Right ventricle myocardium inferior (tissue), 1 donor: ENCODE measurements at regions not wholly inside any gene's neighbourhood (a gene's known extent, or its start where the extent isn't known, plus 50 kb on each side); places are given as distances from the start of the nearest gene placed in this dataset.
A peak's percentile ranks its signal among the peaks of the same experiment; 100 is the strongest.
"Not testable (repeated sequence)": the region's sequence is repeated elsewhere in the genome, so short reads cannot be mapped to it uniquely, and the experiment has no call there.

ENCODE experiments used
- ATAC-seq: fragments of 200-7000 bp; cut with Tn5 transposase; one replicate; pipeline ENCODE4 v1.9.1; 2020; ENCODE audit warnings: mild to moderate bottlenecking, moderate library complexity
- DNase-seq: peaks from one replicate; pipeline ENCODE4 v3.0.0; 2021; ENCODE audit errors: missing footprints
- intact Hi-C: fragments of 100-400 bp; cut with DNase I; formaldehyde crosslinking; loops from one replicate; pipeline ENCODE4 v1.11.0; 2022
- donor health status: DM: no; HTN: yes; CAD: no; lungs with severe emphysema.

DNA sequence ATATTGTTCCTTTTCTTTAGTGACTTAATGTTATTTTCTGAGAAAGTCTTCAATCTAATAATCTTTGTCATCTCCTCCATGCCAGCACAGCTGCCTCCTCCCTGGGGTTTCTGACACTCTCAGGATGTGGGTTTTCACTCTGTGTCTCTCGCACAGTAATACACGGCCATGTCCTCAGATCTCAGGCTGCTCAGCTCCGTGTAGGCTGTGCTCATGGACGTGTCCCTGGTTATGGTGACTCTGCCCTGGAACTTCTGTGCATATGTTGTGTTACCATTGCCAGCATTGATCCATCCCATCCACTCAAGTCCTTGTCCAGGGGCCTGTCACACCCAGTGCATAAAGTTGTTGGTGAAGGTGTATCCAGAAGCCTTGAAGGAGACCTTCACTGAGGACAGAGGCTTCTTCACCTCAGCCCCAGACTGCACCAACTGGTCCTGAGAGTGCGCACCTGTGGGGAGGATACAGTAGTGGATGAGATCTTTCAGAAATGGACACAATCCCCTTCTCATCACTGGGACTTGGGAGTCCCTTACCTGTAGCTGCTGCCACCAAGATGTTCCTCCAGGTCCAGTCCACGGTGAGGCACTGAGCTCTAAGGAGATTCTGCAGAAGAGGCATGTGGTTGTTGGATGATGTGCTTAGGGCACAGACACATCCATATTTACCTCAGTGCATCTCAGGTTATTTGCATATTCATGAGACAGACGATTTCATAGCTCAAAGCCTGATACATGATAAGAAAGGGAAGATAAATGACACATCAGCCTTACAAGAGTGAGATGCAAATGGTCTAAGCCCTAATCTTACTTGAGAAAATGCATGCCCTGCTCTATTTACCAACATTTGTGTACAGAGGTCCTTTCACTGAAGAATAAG lies 114.7 kb downstream of the OR4M2 start:
- intact Hi-C loops, ATAC-seq, DNase-seq: not testable (repeated sequence)

DNA sequence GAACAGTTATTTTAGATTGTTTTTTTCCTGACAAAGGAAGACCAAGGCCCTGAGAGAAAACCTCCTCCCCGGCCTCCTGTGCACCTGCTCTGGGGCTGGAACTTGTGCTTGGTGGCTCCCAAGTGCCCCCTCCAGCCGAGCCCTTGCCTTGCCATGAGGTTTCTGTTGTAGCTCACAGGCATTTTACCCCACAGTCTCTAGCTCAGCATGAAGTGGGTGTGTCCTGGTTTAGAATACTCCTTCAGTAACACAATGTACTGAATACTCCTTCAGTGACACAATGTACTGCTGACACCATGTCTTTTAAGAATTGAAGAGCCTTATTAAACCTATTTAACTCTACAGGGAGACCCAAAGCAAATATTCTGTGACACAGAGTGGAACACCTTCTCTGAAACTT lies 116.1 kb downstream of the OR4M2 start:
- ATAC-seq, DNase-seq, intact Hi-C loops: not testable (repeated sequence)

DNA sequence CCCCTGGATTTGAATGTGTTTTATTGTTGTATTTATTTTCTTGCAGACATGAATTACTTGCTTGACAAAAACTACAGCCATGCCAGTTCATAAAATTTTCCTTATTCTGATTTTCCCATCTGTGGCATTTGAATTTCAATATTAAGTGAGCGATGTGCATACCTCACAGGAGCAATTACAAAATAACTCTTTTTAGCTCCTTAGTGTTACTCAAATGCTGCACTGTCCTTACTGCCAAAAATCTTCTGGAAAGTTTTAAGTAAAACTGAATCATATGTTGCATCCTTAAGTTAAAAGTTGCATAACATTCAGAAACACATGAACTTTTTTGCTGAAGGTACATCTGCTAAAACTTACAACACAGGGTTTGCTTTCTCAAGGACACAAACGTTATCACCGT lies 120.1 kb downstream of the OR4M2 start:
- DNase-seq, ATAC-seq, intact Hi-C loops: not testable (repeated sequence)

DNA sequence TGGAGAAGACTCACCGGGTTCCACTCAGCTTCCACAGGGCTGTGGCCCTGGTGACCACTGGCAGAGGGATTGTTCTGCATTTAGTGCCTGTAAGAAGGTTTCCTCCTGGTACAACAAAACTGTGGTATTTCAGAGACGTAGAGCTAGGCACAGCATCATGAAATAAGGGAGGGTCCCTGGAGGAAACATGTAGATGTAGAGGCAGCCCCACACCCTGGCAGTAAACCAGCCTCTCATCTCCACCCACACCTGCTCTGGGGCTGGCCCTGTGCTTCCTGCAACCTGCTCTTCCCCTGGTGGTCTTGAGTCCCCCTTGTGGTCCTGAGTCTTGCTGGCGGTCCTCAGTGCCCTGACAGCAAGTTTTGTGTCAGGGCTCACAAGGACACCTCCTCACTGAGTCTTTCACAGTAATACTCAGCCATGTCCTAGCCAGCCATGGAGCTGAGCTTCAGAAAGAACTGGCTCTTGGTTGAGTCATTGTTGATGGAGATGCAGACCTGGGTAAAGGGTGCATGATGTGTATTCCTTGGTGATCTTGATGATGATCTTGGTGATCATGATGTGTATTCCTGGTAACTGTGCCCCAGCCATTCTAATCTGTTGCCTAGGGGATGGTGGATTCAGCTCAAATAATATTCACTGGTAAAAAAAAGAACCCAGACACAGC lies 121.8 kb downstream of the OR4M2 start:
- ATAC-seq, intact Hi-C loops, DNase-seq: not testable (repeated sequence)

DNA sequence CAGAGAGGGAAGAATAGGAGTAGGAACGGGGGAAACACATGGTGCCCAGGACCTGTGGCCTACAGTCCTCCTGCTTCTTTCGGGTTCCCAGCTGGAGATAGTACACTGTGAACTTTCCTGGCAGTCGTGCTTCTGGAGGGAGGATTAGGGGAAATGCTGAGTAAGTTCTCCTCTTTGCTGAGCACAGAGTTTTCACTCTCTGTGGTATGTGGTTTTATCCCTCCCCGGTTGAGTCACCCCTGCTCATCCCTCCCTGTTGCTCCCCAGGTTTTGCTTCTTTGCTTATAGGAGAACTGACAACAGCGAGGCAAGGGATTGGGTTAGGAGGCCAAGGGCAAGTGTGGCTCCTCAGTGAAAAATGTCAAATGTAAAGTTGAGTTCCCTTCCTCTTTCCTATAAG lies 122.9 kb downstream of the OR4M2 start:
- DNase-seq, intact Hi-C loops, ATAC-seq: not testable (repeated sequence)

DNA sequence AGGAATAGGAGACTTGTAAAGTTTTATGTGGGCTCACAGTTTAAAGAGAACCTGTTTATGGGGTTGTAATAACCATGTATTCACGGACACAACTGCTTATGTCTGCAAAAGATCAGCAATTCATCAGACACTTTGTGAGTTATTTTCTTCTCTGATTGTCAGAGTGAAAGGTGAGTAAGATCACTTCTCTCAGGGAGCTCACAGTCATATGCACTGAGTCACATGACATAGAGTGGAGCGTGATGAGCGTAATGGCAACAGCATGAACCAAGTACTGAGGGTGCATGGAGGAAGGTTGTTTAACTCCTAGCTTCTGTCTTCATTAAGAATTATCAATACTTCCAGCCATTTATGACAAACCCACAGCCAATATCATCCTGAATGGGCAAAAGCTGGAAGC lies 128.8 kb downstream of the OR4M2 start:
- intact Hi-C loops, DNase-seq, ATAC-seq: not testable (repeated sequence)

DNA sequence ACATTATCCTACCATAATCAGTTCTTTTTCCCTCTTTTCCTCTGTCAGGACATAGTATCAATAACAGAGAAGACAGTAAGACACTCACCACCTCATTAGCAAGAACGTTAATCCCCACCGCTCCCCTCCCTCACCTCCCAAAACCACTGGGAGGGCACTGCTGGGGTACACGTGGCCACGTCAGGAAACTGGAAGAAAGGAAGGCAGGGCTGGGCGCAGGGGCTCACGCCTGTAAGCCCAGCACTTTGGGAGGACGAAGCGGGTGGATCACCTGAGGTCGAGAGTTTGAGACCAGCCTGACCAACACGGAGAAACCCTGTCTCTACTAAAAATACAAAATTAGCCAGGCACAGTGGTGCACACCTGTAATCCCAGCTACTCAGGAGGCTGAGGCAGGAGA lies 142.3 kb downstream of the OR4M2 start:
- intact Hi-C loops, ATAC-seq, DNase-seq: not testable (repeated sequence)

DNA sequence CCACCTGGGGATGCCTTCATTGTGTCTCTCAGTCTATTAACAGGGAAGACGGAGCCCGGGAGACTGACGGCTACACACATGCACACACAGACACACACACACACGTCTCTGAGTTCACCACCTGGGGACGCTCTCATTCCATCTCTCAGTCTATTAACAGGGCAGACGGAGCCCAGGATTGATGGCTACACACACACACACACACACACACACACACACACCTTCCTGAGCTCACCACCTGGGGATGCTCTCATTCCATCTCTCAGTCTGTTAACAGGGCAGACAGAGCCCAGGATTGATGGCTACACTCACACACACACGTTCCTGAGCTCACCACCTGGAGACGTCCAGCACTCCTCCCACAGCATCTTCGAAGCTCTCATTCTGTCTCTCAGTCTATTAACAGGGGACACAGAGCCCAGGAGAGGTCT lies 143.9 kb downstream of the OR4M2 start:
- intact Hi-C loops, result no loop called here
- ATAC-seq (no peak), DNase-seq (no peak)

DNA sequence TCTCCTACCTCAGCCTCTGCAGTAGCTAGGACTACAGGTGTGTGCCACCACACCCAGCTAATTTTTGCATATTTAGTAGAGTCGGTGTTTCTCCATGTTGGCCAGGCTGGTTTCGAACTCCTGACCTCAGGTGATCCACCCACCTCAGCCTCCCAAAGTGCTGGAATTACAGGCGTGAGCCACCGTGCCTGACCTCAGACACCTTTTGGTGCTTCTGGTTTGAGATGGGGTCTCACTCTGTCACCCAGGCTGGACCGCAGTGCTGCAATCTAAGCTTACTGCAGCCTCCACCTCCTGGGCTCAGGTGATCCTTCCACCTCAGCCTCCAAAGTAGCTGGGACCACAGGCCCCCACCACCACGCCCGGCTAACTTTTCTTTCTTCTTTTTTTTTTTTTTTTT lies 144.6 kb downstream of the OR4M2 start:
- ATAC-seq, intact Hi-C loops, DNase-seq: not testable (repeated sequence)

DNA sequence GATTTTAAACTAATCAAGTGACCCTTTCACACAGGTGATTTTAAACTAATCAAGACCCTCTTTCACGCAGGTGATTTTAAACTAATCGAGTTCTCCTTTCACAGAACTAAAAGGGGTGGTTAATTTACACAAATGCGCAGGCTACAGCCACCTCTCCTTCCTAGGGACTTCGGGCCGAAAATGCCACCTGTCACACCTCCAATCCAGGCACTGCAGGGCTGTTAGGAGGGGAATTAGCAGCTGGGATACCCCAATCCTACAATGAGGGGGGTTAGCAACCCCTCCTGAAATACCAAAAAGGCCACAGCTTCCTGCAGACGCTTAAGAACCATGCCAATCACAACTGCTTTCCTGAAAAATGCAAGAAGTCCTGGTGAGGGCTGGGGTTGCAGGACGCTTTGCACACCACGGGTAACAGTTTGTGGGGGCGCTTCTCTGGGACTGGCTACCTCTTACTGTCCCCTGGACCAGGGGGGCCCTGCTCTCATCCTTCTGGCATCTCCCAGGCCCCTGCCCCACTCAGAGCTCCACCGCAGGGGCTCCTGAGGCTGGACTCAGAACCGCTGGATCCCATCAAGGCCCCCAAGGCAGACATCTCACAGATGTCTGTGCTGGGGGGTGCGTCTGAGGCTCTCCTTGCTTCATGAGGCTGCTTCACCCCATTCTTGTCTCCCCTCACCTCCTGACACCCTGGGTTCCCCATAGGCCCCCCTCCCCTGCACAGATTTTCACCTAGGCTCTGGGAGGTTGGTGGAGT lies 145.9 kb downstream of the OR4M2 start:
- DNase-seq (no peak), ATAC-seq (no peak)
- intact Hi-C loops, result no loop called here

DNA sequence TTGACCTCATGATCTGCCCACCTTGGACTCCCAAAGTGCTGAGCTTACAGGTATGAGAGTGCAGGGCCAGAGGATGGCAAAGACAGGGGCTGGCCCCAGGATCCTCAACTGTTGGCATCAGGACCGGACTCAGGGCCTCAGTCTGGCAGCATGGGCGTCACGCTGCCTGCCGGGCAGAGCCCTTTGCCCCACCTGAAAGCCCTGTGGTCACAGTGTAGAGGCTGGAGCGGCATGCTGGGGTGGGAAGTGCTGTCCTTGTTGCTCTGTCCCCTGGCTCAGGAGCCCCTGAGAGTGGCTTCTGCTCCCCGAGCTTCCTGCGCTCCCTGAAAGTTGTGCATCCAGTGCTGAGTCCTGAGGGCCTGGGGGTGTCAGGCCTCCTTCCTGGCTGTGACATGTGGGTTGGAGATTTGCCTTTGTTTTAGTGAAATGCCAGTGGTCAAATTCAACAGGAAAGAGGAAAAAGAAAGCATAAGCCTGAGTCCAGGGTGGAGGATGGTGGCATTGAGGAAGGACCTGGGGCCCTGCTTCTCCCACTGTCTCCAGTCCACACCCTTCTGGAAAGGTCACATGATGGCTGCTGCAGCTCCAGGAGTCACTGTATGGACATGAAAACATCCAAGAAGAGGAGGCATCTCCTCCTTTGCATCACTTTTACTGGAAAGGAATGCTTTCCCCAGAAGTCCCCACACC lies 147.2 kb downstream of the OR4M2 start:
- intact Hi-C loops, result no loop called here
- DNase-seq (no peak), ATAC-seq (no peak)

DNA sequence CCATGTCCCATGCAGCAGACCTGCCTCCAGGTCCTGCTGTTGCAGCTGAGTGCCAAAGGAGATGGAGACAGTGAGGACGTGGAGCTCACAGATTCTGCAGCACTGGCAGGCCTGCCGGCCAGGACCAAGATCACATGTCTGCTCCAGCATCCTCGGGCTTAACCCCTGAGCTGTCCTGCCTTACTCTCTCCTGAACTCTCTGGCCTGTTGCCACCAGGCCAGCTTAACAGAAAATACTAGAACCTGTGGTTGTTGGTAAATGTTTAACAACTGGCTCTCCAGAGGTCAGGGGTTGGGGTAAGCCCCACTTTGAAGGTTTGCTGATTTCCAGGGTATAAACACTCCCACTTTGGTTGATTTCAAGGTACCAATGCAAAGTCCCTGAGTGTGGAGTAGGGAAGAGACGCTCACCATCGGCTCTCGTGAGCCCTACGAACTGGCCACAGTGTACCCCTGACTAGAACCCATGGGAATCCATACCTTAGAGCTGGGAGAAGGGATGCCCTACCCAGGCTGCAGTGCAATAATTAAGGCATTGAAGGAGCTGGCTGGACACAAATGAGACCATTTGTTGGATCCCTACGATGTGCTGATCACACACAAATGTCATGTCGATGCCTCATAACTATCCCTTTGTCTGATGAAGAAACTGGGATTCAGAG lies 147.9 kb downstream of the OR4M2 start:
- ATAC-seq (no peak), DNase-seq (no peak)
- intact Hi-C loops, result no loop called here

DNA sequence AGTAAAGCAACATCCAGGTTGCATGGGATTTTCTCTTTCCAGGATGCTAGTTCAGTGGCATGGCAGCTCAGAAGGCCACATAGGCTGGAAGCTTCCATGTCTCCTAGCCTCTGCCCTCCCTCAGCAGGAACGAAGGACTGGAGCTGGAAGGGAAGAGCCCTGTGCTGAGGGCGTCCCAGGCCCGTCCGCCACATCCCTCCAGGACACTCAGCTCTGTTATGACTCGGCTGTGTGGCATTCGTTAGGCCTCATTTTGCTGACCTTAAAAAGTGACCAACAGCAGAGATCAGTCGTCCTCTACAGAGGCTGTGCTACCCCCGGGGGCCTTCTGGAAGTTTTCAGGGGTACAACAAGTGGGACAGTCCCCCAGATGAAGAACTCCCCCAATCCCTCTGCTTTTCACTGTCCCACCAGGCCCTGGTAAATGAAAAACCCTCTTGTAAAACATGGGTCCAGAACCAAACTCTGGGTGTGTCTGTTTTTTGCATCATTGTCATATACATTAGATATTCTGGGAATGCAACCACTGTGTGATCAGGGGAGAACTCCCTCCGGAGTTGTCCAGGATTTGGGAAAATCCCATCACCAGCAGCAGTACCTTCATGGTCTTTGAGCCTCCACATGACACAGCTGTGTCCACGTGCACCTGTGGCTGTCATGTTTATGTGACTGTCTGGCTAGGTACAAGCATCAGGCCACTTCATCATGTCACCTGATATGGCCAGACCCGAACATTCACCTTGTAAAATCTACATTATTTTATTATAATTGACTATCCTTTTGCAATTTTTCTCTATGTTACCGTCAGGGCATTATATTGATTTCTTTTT lies 149.9 kb downstream of the OR4M2 start:
- intact Hi-C loops, result no loop called here
- no peak for DNase-seq
- no peak for ATAC-seq

DNA sequence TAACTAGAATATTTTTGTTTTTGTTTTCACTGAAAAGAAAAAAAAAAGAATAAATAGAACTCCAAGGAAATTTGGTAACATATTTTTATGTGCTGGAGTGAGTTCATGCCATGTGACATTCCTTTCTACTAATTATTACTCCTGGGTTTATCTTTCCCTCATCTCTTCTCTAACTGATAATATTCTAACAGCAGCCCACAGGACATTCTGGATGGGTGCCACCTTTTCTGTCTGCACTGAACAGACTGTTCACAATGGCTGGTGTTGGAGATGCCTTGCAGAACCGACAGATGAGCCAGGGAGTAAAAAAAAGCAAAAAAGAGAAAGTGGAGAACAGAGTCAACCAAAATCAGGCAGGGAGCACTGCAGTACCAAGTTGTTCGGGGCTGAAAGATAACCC lies 151.3 kb downstream of the OR4M2 start:
- intact Hi-C loops, result no loop called here
- ATAC-seq, result peak; percentile 51
- DNase-seq, result no peak

DNA sequence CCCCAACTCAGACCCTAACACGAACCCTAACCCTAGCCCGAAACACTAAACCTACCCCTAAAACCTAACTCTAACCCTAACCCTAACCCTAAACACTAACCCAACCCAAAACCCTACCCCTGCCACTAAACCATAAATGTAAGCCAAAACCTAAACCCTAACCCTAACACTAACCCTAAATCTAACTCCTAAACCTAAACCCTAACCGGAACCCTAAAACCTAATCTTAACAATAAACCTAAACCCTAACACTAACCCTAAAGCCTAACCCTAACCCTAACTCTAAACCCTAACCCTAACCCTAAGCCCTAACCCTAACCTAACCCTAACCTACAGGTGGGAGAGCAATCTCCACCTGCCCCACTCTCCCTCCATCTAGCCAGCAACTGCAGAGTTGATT lies 152.3 kb downstream of the OR4M2 start:
- ATAC-seq (no peak), DNase-seq (no peak)
- intact Hi-C loops, result no loop called here

DNA sequence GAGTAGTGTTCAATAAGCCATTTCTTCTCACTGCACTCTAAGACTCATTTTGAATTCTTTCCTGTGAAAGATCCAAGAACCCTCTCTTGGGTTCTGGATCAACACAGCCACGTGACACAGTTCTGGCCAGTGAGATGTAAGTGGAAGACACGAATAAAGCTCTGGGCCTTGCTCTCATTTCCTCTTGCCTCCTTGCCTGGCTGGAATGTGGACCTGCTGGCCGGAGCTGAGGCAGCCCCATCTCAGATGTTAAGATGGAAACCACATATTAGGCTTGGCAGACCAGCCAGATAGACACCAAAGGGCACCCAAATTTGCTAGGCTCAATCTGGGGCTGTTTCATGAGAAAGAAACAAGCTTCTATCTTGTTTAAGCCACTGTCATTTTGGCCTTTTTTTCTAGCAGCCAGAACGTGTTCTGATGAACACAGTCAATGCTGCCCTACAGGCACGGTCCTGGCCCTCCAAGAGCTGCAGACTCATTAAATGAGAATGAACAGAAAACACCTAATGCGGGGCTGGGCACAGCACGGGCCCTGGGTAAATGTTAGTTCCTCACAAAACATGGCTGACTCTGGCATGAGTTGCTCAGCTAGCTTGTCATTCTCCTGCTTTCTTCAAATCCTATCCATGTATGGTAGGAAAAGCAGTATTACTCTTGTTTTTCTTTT lies 155.1 kb downstream of the OR4M2 start:
- ATAC-seq, intact Hi-C loops, DNase-seq: not testable (repeated sequence)

DNA sequence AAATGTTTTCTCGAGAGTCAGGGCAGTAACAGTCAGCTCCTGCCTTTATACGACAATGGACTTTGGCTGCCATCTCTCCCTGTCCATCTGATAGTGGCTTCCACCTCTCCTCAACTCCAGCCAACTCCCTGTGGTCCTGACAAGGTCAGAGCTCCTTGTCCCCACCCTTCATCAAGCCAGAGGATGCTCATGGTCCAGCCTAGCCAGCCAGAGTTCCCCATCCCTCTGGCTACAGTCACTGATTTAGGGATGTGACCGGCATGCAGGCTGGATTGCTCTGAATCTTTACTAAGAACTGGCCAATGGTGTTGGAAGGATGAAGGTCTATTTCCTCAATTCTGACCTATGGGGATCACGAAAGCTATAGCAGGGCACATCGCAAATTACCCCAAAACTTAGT lies 156.1 kb downstream of the OR4M2 start:
- ATAC-seq, result no peak

More for the DNA sequence above, 156.1 kb downstream of the OR4M2 start:
- DNase-seq, result no peak
- intact Hi-C loops, result no loop called here
